ENCODE measurements at regions not wholly inside any gene's neighbourhood (a gene's known extent, or its start where the extent isn't known, plus 50 kb on each side); places are given as distances from the start of the nearest gene placed in this dataset.

DNA sequence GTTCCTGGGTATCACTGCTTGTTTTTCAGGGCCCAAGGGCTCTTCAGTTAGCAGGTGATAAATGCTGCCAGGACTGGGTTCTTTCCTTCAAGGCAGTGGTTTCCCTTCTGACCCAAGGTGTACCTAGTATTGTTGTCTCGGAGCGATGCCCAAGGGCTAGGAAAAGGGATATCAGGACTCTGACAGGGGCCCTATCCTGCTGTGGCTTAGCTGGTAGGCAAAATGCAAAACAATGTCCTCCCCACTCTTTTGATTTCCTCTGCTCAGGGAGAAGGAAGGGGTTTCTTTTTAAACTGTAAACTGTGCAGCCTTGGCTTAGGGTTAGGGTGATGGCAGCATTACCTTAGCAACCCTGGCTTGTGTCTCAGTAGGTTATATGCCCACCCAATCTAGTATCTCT is 508.8 kb upstream of the CTNND2 start:
- DNase-seq (ENCODE audit: extremely low read depth, low read depth) = no peak
- TF ChIP-seq, protein P1, sequence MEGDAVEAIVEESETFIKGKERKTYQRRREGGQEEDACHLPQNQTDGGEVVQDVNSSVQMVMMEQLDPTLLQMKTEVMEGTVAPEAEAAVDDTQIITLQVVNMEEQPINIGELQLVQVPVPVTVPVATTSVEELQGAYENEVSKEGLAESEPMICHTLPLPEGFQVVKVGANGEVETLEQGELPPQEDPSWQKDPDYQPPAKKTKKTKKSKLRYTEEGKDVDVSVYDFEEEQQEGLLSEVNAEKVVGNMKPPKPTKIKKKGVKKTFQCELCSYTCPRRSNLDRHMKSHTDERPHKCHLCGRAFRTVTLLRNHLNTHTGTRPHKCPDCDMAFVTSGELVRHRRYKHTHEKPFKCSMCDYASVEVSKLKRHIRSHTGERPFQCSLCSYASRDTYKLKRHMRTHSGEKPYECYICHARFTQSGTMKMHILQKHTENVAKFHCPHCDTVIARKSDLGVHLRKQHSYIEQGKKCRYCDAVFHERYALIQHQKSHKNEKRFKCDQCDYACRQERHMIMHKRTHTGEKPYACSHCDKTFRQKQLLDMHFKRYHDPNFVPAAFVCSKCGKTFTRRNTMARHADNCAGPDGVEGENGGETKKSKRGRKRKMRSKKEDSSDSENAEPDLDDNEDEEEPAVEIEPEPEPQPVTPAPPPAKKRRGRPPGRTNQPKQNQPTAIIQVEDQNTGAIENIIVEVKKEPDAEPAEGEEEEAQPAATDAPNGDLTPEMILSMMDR (IDR thresholded peaks at IDR 0.05; ENCODE audit: low read depth, low read length, missing control alignments) = no peak

DNA sequence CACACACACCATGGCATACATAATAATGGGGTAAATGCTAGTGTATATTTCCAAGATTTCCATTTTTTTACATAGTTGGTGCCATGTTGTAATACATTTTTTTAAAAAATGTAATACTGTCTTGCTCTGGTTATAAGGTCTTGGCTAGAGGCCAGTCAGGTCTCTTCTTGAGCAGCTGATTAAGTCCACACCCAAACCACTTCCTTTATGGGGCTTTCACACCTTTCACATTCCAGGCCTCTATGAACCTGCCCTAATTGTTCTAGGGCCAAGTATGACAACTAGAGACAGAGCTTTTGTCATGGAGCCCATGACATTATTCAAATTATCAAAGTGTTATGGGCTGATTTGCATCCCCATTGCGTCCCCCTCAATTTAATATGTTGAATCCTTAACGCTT is 495.6 kb upstream of the CTNND2 start:
- TF ChIP-seq, protein P1 (IDR thresholded peaks at IDR 0.05; ENCODE audit: low read depth, low read length, missing control alignments) = no peak
- DNase-seq (ENCODE audit: extremely low read depth, low read depth) = no peak
- H3K4me3 ChIP-seq (replicated peaks; ENCODE audit: low read depth, low read length) = no peak overlapping the region

More for the DNA sequence above, 508.8 kb upstream of the CTNND2 start:
- H3K4me3 ChIP-seq (replicated peaks; ENCODE audit: low read depth, low read length) = no peak overlapping the region

DNA sequence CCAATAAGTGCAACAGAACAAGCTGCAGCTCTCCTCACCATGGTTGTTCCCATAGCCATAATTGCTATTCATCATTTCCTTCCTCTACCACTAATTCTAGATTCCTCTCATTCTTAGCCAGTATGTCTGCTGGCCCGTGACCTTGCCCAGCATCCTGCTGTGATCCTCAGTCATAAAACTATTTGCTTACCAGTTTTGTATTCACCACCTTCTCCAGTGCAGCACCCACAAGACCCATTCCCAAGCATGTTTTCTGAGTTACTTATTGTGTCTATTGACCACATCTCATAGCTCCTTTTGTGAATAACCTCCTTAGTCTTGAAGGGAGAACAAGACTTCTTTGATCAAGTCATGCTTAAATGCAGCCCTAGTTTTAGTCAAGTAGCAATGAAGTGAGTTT is 488.0 kb upstream of the CTNND2 start:
- TF ChIP-seq, protein P1 (IDR thresholded peaks at IDR 0.05; ENCODE audit: low read depth, low read length, missing control alignments) = no peak
- no peak overlapping the region for H3K4me3 ChIP-seq (replicated peaks; ENCODE audit: low read depth, low read length)
- no peak for DNase-seq (ENCODE audit: extremely low read depth, low read depth)

DNA sequence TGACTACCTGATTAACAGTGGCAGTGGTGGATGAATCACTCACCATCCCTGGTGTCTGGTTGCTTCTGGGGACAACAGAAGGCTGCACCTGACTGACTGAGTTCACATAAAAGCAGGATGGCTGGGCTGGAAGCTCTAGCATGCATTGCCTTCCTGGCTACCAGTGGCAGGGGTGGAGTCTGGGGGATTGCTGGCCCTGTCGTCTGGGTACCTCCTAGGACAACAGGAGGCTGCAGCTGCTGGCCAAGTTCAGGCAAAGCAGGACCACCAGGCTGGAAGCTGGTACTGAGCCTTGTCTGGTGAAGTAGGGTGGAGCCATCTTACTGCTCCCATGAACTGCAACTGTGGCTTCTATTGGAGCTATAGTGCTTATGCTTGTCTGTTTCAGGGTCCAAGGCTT is 480.8 kb upstream of the CTNND2 start:
- TF ChIP-seq, protein P1 (IDR thresholded peaks at IDR 0.05; ENCODE audit: low read depth, low read length, missing control alignments) = no peak
- H3K4me3 ChIP-seq (replicated peaks; ENCODE audit: low read depth, low read length) = no peak overlapping the region
- DNase-seq (ENCODE audit: extremely low read depth, low read depth) = no peak

DNA sequence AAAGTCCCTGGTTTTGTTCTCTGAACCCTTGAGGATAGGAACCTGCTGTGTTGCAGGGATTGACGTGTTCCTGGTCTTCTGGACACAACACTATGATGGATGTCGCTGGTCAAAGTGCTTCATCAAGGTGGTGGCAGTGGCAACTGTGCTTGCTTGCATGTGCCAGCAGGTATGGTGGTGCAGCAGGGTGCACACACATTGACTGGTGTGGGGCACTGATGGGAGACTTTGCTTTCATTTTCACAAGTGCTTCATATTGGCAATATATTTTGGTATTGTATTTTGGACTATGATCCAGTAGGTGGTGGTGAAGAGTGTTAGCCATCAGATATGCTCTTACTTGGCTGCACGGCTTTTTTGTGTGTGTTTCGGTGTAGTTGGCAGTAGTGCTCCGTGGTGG is 479.8 kb upstream of the CTNND2 start:
- no peak overlapping the region for H3K4me3 ChIP-seq (replicated peaks; ENCODE audit: low read depth, low read length)
- TF ChIP-seq, protein P1 (IDR thresholded peaks at IDR 0.05; ENCODE audit: low read depth, low read length, missing control alignments) = no peak
- no peak for DNase-seq (ENCODE audit: extremely low read depth, low read depth)

DNA sequence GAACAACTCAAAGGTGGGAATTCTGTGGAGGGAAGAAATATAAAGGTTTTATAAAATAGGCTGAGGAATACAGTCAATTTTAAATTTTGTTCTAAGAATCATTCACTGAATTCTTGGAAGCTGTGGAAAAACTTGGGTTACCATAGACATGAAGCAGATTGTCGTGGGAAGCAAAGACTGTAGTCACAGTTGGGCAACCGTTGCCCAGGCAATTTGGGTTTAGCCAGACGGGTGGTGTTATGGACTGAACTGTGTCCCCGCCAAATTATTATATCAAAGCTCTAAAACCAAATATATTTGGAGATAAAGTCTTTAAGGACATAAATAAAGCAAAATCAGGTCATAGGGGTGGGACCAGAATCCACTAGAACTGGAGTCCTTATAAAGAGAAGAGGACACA is 463.7 kb upstream of the CTNND2 start:
- DNase-seq (ENCODE audit: extremely low read depth, low read depth) = no peak
- H3K4me3 ChIP-seq (replicated peaks; ENCODE audit: low read depth, low read length) = no peak overlapping the region
- TF ChIP-seq, protein P1 (IDR thresholded peaks at IDR 0.05; ENCODE audit: low read depth, low read length, missing control alignments) = no peak

DNA sequence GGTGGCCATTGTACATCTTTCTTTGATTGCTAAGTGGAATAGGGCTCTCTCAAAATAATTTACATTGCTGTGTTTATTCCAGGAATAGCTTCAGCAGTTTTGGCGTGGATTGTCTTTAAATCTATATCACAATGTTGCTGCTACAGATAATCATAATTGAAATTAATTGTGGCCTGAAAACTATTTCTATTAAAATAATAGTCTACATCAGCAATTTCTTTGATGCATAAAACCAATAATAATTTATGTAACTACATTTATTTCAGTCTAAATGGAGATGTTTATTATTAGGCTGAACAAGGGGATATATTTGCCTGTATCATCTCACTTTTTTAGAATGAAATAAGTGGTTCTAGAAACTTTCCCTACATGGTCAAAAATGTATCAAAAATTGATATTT is 456.0 kb upstream of the CTNND2 start:
- no peak overlapping the region for H3K4me3 ChIP-seq (replicated peaks; ENCODE audit: low read depth, low read length)
- TF ChIP-seq, protein P1 (IDR thresholded peaks at IDR 0.05; ENCODE audit: low read depth, low read length, missing control alignments) = no peak
- no peak for DNase-seq (ENCODE audit: extremely low read depth, low read depth)
